ENCODE measurements at regions not wholly inside any gene's neighbourhood (a gene's known extent, or its start where the extent isn't known, plus 50 kb on each side); places are given as distances from the start of the nearest gene placed in this dataset.
"Not testable (repeated sequence)": the region's sequence is repeated elsewhere in the genome, so short reads cannot be mapped to it uniquely, and the experiment has no call there.

GRCh38 chr12:58657190-58657589, 263.1 kb downstream of the LRIG3 start:
- no peak overlapping the region for H3K4me3 Mint-ChIP-seq (ENCODE audit: low read depth)
- no peak overlapping the region for H3K27ac Mint-ChIP-seq
- H3K4me1 Mint-ChIP-seq (ENCODE audit: low read depth): no peaks in the 10 kb centered on the region
- H3K36me3 Mint-ChIP-seq (ENCODE audit: low read depth): no peaks in the 10 kb centered on the region
- intact Hi-C loops (cut with micrococcal nuclease): no loop called here
- H3K27me3 Mint-ChIP-seq (ENCODE audit: low read depth): no peaks in the 10 kb centered on the region
- peaks cover 4% of the 10 kb centered on the region for H3K9me3 Mint-ChIP-seq
- no peak for DNase-seq (ENCODE audit: low spot score)

- Mint-ChIP-seq H3K27ac (no peak overlapping the region), H3K9me3 (no peaks in the 10 kb centered on the region), H3K27me3 (ENCODE audit: low read depth) (no peaks in the 10 kb centered on the region), H3K36me3 (ENCODE audit: low read depth) (no peaks in the 10 kb centered on the region), H3K4me3 (ENCODE audit: low read depth) (no peak overlapping the region), H3K4me1 (ENCODE audit: low read depth) (no peaks in the 10 kb centered on the region)
- intact Hi-C loops (cut with micrococcal nuclease): no loop called here
- no peak for DNase-seq (ENCODE audit: low spot score)
These were observed 254.9 kb downstream of the LRIG3 start for GRCh38 chr12:58665375-58665774.

- Mint-ChIP-seq H3K36me3 (ENCODE audit: low read depth) (no peaks in the 10 kb centered on the region), H3K27ac (no peak overlapping the region), H3K4me3 (ENCODE audit: low read depth) (no peak overlapping the region), H3K4me1 (ENCODE audit: low read depth) (no peaks in the 10 kb centered on the region), H3K27me3 (ENCODE audit: low read depth) (no peaks in the 10 kb centered on the region), H3K9me3 (no peaks in the 10 kb centered on the region)
- no peak for DNase-seq (ENCODE audit: low spot score)
- intact Hi-C loops (cut with micrococcal nuclease): no loop called here
These were observed 252.1 kb downstream of the LRIG3 start for GRCh38 chr12:58668233-58668632.

DNA sequence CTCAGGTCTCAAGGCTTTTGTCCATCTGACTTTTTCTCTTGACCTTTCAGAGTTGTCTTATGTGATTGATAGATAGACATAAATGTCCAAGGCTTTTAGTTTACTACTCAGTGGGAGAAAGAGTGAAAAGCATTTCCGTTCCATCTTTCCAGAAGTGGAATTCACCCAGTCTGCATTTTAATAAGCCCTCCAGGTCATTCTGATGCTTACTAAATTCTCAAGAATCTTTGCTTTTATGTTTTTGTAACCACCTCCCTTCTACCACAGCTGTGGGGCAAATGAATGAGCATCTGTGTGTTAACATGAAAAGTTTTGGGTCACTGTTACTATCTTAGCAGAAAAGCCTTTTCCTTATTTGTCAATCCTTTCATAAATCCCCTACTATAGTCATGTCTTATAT, 251.4 kb downstream of the LRIG3 start:
- intact Hi-C loops (cut with micrococcal nuclease): no loop called here
- H3K27ac Mint-ChIP-seq: no peak overlapping the region
- H3K4me1 Mint-ChIP-seq (ENCODE audit: low read depth): no peaks in the 10 kb centered on the region
- no peaks in the 10 kb centered on the region for H3K9me3 Mint-ChIP-seq
- DNase-seq (ENCODE audit: low spot score): no peak
- H3K4me3 Mint-ChIP-seq (ENCODE audit: low read depth): no peak overlapping the region
- H3K36me3 Mint-ChIP-seq (ENCODE audit: low read depth): no peaks in the 10 kb centered on the region
- no peaks in the 10 kb centered on the region for H3K27me3 Mint-ChIP-seq (ENCODE audit: low read depth)

- Mint-ChIP-seq H3K27ac (no peak overlapping the region), H3K4me3 (ENCODE audit: low read depth) (no peak overlapping the region), H3K9me3 (no peaks in the 10 kb centered on the region), H3K27me3 (ENCODE audit: low read depth) (no peaks in the 10 kb centered on the region), H3K36me3 (ENCODE audit: low read depth) (no peaks in the 10 kb centered on the region), H3K4me1 (ENCODE audit: low read depth) (no peaks in the 10 kb centered on the region)
- intact Hi-C loops (cut with micrococcal nuclease): no loop called here
- no peak for DNase-seq (ENCODE audit: low spot score)
These were observed 249.7 kb downstream of the LRIG3 start for GRCh38 chr12:58670623-58671022.

- Mint-ChIP-seq H3K4me3 (ENCODE audit: low read depth) (no peak overlapping the region), H3K27me3 (ENCODE audit: low read depth) (no peaks in the 10 kb centered on the region), H3K27ac (no peak overlapping the region), H3K36me3 (ENCODE audit: low read depth) (no peaks in the 10 kb centered on the region), H3K9me3 (no peaks in the 10 kb centered on the region), H3K4me1 (ENCODE audit: low read depth) (no peaks in the 10 kb centered on the region)
- intact Hi-C loops (cut with micrococcal nuclease): no loop called here
- no peak for DNase-seq (ENCODE audit: low spot score)
These were observed 249.1 kb downstream of the LRIG3 start for GRCh38 chr12:58671196-58671595.

DNA sequence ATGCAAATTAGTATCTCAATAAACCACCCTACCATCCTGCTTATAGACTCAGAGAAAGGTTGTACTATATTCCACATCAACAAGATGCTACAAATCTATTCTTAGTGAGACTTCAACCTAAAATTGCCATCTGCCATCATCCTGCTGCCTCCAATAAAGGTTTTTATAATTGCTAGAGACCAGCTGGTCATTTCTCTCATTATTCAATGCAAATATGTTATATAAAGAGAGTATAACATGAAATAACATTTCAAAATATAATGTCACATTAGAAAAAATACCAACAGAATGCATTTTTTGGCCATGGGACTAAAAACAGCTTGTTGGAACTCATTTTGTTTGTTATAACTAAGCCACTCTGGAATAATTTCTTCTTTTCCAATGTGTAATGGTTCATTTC, 247.3 kb downstream of the LRIG3 start:
- Mint-ChIP-seq H3K27me3 (ENCODE audit: low read depth) (no peaks in the 10 kb centered on the region), H3K36me3 (ENCODE audit: low read depth) (no peaks in the 10 kb centered on the region), H3K27ac (no peak overlapping the region), H3K4me3 (ENCODE audit: low read depth) (no peak overlapping the region), H3K4me1 (ENCODE audit: low read depth) (no peaks in the 10 kb centered on the region), H3K9me3 (peaks cover 5% of the 10 kb centered on the region)
- no peak for DNase-seq (ENCODE audit: low spot score)
- intact Hi-C loops (cut with micrococcal nuclease): no loop called here

GRCh38 chr12:58677833-58678232, 242.5 kb downstream of the LRIG3 start:
- H3K27me3 Mint-ChIP-seq (ENCODE audit: low read depth); H3K4me1 Mint-ChIP-seq (ENCODE audit: low read depth); H3K27ac Mint-ChIP-seq; H3K36me3 Mint-ChIP-seq (ENCODE audit: low read depth); H3K4me3 Mint-ChIP-seq (ENCODE audit: low read depth); intact Hi-C loops (cut with micrococcal nuclease); DNase-seq (ENCODE audit: low spot score): not testable (repeated sequence)
- peaks cover 32% of the 10 kb centered on the region for H3K9me3 Mint-ChIP-seq

DNA sequence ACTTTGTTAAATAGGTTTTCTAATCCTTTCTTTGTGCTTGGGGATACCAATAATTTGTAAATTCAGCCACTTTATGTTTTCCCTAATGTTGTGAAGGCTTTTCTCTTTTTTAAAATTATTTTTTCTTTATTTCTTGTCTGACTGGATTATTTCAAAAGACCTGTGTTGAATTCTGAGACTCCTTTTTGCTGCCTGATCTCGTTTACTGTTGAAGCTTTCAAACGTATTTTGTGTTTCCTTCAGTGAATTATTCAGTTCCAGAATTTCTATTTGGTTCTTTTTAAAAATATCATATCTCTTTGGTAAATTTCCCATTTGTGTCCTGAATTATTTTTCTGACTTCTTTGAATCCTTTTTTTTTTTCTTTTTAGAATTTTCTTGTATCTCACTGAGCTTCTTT, 241.6 kb downstream of the LRIG3 start:
- DNase-seq (ENCODE audit: low spot score): no peak
- no peak overlapping the region for H3K27ac Mint-ChIP-seq

DNA sequence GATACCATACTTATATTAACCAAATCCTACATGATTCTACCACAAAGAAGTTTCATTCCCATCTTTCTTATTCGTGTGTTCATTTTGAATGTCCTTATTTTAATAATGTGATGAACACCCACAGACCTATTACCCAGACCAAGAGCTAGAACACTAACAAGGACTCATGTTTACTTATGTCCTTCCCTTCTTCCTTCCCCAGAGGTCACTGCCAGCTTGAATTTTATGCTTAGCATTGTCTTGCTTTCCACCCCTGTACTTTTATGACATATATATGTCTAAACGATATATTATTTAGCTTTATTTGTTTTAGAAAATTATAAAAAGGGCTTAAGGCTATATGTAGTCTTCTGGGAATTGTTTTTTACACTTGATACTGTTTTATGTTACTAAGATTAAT, 238.6 kb downstream of the LRIG3 start:
- peaks cover 30% of the 10 kb centered on the region for H3K9me3 Mint-ChIP-seq
- H3K27me3 Mint-ChIP-seq (ENCODE audit: low read depth): no peaks in the 10 kb centered on the region

More for the DNA sequence above, 241.6 kb downstream of the LRIG3 start:
- Mint-ChIP-seq H3K27me3 (ENCODE audit: low read depth) (no peaks in the 10 kb centered on the region), H3K36me3 (ENCODE audit: low read depth) (no peaks in the 10 kb centered on the region), H3K4me1 (ENCODE audit: low read depth) (no peaks in the 10 kb centered on the region), H3K9me3 (peaks cover 32% of the 10 kb centered on the region), H3K4me3 (ENCODE audit: low read depth) (no peak overlapping the region)
- intact Hi-C loops (cut with micrococcal nuclease): no loop called here

DNA sequence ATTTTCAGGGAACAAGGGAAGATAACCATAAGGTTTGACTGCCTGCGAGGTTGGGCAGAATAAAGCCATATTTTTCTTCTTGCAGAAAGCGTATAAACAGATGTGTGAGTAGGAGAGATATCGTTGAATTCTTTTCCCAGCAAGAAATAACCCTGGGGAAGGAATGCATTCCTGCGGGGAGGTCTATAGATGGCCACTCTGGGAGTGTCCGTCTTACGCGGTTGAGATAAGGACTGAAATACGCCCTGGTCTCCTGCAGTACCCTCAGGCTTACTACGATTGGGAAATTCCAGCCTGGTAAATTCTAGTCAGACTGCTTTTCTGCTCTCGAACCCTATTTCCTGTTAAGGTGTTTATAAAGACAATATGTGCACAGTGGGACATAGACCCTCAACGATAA, 225.0 kb downstream of the LRIG3 start:
- H3K9me3 Mint-ChIP-seq: peaks cover 20% of the 10 kb centered on the region
- H3K36me3 Mint-ChIP-seq (ENCODE audit: low read depth): no peaks in the 10 kb centered on the region
- H3K4me3 Mint-ChIP-seq (ENCODE audit: low read depth): no peak overlapping the region
- H3K27ac Mint-ChIP-seq: no peak overlapping the region
- no peaks in the 10 kb centered on the region for H3K4me1 Mint-ChIP-seq (ENCODE audit: low read depth)
- H3K27me3 Mint-ChIP-seq (ENCODE audit: low read depth): no peaks in the 10 kb centered on the region
- intact Hi-C loops (cut with micrococcal nuclease): no loop called here
- DNase-seq (ENCODE audit: low spot score): no peak

More for the DNA sequence above, 238.6 kb downstream of the LRIG3 start:
- Mint-ChIP-seq H3K36me3 (ENCODE audit: low read depth) (no peaks in the 10 kb centered on the region), H3K27ac (no peak overlapping the region), H3K4me1 (ENCODE audit: low read depth) (no peaks in the 10 kb centered on the region), H3K4me3 (ENCODE audit: low read depth) (no peak overlapping the region)
- intact Hi-C loops (cut with micrococcal nuclease): no loop called here
- DNase-seq (ENCODE audit: low spot score): no peak

DNA sequence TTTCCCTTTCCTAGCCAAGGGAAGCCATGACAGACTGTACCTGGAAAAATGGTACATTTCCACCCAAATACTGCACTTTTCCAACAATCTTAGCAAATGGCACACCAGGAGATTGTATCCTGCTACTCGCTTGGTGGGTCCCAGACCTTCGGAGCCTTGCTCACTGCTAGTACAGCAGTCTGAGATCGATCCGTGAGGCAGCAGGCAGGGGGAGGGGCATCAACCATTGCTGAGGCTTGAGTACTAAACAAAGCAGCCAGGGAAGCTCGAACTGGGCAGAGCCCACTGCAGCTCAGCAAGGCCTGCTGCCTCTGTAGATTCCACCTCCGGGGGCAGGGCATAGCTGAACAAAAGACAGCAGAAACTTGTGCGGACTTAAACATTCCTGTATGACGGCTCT, 218.8 kb downstream of the LRIG3 start:
- no peaks in the 10 kb centered on the region for H3K4me1 Mint-ChIP-seq (ENCODE audit: low read depth)

GRCh38 chr12:58703866-58704265, 216.4 kb downstream of the LRIG3 start:
- intact Hi-C loops (cut with micrococcal nuclease): no loop called here
- DNase-seq (ENCODE audit: low spot score): no peak
- Mint-ChIP-seq H3K4me3 (ENCODE audit: low read depth) (no peak overlapping the region), H3K9me3 (peaks cover 30% of the 10 kb centered on the region), H3K36me3 (ENCODE audit: low read depth) (no peaks in the 10 kb centered on the region), H3K4me1 (ENCODE audit: low read depth) (no peaks in the 10 kb centered on the region), H3K27ac (no peak overlapping the region), H3K27me3 (ENCODE audit: low read depth) (no peaks in the 10 kb centered on the region)

More for the DNA sequence above, 218.8 kb downstream of the LRIG3 start:
- Mint-ChIP-seq H3K27me3 (ENCODE audit: low read depth) (no peaks in the 10 kb centered on the region), H3K27ac (no peak overlapping the region), H3K4me3 (ENCODE audit: low read depth) (no peak overlapping the region), H3K9me3 (peaks cover 18% of the 10 kb centered on the region), H3K36me3 (ENCODE audit: low read depth) (no peaks in the 10 kb centered on the region)
- DNase-seq (ENCODE audit: low spot score): no peak
- intact Hi-C loops (cut with micrococcal nuclease): no loop called here

- H3K4me1 Mint-ChIP-seq (ENCODE audit: low read depth); H3K27me3 Mint-ChIP-seq (ENCODE audit: low read depth); intact Hi-C loops (cut with micrococcal nuclease); H3K27ac Mint-ChIP-seq; H3K4me3 Mint-ChIP-seq (ENCODE audit: low read depth); H3K36me3 Mint-ChIP-seq (ENCODE audit: low read depth); DNase-seq (ENCODE audit: low spot score): not testable (repeated sequence)
- peaks cover 32% of the 10 kb centered on the region for H3K9me3 Mint-ChIP-seq
These were observed 215.5 kb downstream of the LRIG3 start for GRCh38 chr12:58704770-58705169.

All from activated T-helper 2 cell treated with anti-CD3 and anti-CD28 coated beads, Interferon-gamma antibody, Interleukin-2, Interleukin-4, amounts not matched to agents 10 μg/mL and 5 μg/mL and 100 μg/mL, durations not matched to agents 14 hours and 24 hours and 36 hours (primary cell).